Activated CD4-positive, alpha-beta memory T cell treated with anti-CD3 and anti-CD28 coated beads, Interleukin-2, amount 10 ng/mL, durations not matched to agents 7 days and 5 days (primary cell): ENCODE measurements at regions not wholly inside any gene's neighbourhood (a gene's known extent, or its start where the extent isn't known, plus 50 kb on each side); places are given as distances from the start of the nearest gene placed in this dataset.

Experiments used
- CTCF ChIA-PET: fragments of 350-600 bp; sonication (Branson Sonifier 250); formaldehyde crosslinking; loops from one replicate; lab custom pipeline; 2021; ENCODE audit warnings: antibody characterized with exemption, inconsistent platforms; lab: Charles Lee
- POLR2A ChIA-PET: fragments of 350-600 bp; sonication (Branson Sonifier 250); formaldehyde crosslinking; loops from one replicate; lab custom pipeline; 2021; ENCODE audit warnings: antibody characterized with exemption; lab: Charles Lee
- DNase-seq: peaks from one replicate; pipeline ENCODE4 v3.0.0-alpha.2; 2020
- H3K27ac Mint-ChIP-seq: one replicate; pipeline ENCODE4 v1.8.0; 2021; ENCODE audit warnings: mild to moderate bottlenecking, mixed read lengths
- H3K27me3 Mint-ChIP-seq: one replicate; pipeline ENCODE4 v1.8.0; 2021; ENCODE audit warnings: mixed read lengths
- H3K36me3 Mint-ChIP-seq: one replicate; pipeline ENCODE4 v1.8.0; 2021; ENCODE audit warnings: low read depth, mixed read lengths
- H3K4me1 Mint-ChIP-seq: one replicate; pipeline ENCODE4 v1.8.0; 2021; ENCODE audit warnings: mixed read lengths
- H3K4me3 Mint-ChIP-seq: one replicate; pipeline ENCODE4 v1.8.0; 2021; ENCODE audit warnings: mild to moderate bottlenecking, mixed read lengths
- H3K9me3 Mint-ChIP-seq: one replicate; pipeline ENCODE4 v1.8.0; 2021; ENCODE audit warnings: mixed read lengths

GRCh38 chr4:186015212-186015817 is 53.6 kb upstream of the TLR3 start:
- Mint-ChIP-seq H3K4me3 (no peak overlapping the region), H3K4me1 (no peaks in the 10 kb centered on the region), H3K27me3 (peaks cover 3% of the 10 kb centered on the region), H3K27ac (no peak overlapping the region), H3K9me3 (no peaks in the 10 kb centered on the region), H3K36me3 (no peaks in the 10 kb centered on the region)
- ChIA-PET POLR2A (no interaction called here), CTCF (no interaction called here)
- DNase-seq = no peak

- H3K9me3 Mint-ChIP-seq = no peaks in the 10 kb centered on the region
- H3K27me3 Mint-ChIP-seq = peaks cover 5% of the 10 kb centered on the region
- no peaks in the 10 kb centered on the region for H3K36me3 Mint-ChIP-seq
- ChIA-PET CTCF (no interaction called here), POLR2A (no interaction called here)
- no peak overlapping the region for H3K4me3 Mint-ChIP-seq
- no peak for DNase-seq
- H3K27ac Mint-ChIP-seq = no peak overlapping the region
- H3K4me1 Mint-ChIP-seq = no peaks in the 10 kb centered on the region
Measured at GRCh38 chr4:186016796-186017195, 52.2 kb upstream of the TLR3 start.

GRCh38 chr4:186017801-186018200 is 51.2 kb upstream of the TLR3 start:
- no peak overlapping the region for H3K27ac Mint-ChIP-seq
- no peaks in the 10 kb centered on the region for H3K36me3 Mint-ChIP-seq
- no peak overlapping the region for H3K4me3 Mint-ChIP-seq
- ChIA-PET POLR2A (no interaction called here), CTCF (no interaction called here)
- H3K27me3 Mint-ChIP-seq = peaks cover 5% of the 10 kb centered on the region
- no peak for DNase-seq
- no peaks in the 10 kb centered on the region for H3K9me3 Mint-ChIP-seq
- H3K4me1 Mint-ChIP-seq = no peaks in the 10 kb centered on the region

DNA sequence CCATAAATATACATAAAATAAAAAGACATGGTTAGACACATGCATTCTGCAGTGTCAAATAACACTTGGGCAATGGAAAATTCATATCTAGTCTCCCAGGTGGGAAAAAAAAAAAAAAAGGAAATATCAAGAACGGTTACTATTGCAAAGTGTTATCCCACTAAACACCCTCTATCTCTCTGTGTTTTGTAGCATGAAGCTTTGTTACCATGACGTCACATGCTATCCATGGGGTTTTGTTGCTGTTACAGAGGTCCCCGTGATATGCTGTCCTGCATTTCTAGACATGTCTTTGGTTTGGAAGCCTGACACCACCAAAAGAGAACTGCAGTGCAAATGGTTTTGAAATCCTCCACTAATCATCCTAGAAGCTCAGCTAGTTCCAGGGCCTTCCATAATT is 50.7 kb upstream of the TLR3 start:
- ChIA-PET CTCF (interaction anchor here (1.5 kb wide), 1 partner anchor 20 kb away, joined by 6 read pairs; no protein-coding TSS in a partner anchor), POLR2A (no interaction called here)
- Mint-ChIP-seq H3K27ac (no peak overlapping the region), H3K9me3 (no peaks in the 10 kb centered on the region), H3K4me3 (no peak overlapping the region), H3K4me1 (no peaks in the 10 kb centered on the region), H3K36me3 (no peaks in the 10 kb centered on the region), H3K27me3 (peaks cover 5% of the 10 kb centered on the region)
- no peak for DNase-seq

GRCh38 chr4:186018784-186019183 is 50.2 kb upstream of the TLR3 start:
- Mint-ChIP-seq H3K9me3 (no peaks in the 10 kb centered on the region), H3K27me3 (peaks cover 5% of the 10 kb centered on the region), H3K4me3 (no peak overlapping the region), H3K27ac (no peak overlapping the region), H3K36me3 (no peaks in the 10 kb centered on the region), H3K4me1 (no peaks in the 10 kb centered on the region)
- POLR2A ChIA-PET = no interaction called here
- no peak for DNase-seq
- CTCF ChIA-PET = interaction anchor here (1.5 kb wide), 1 partner anchor 19 kb away, joined by 6 read pairs; no protein-coding TSS in a partner anchor
